HG03575 (cell line): ENCODE measurements at regions not wholly inside any gene's neighbourhood (a gene's known extent, or its start where the extent isn't known, plus 50 kb on each side); places are given as distances from the start of the nearest gene placed in this dataset.

Experiments
- ATAC-seq: cut with Tn5 transposase; IDR thresholded peaks from one replicate; pipeline ENCODE4 v1.9.1; 2021; ENCODE audit not compliant: unreplicated experiment, insufficient number of reproducible peaks, low FRiP score; ENCODE audit errors: extremely low read depth

GRCh38 chr4:156560701-156561100 is 410.9 kb downstream of the PDGFC start:
- no peak for ATAC-seq

- no peak for ATAC-seq
Observed at GRCh38 chr4:156559346-156559745, 412.3 kb downstream of the PDGFC start.

GRCh38 chr4:156558373-156559025 is 413.1 kb downstream of the PDGFC start:
- ATAC-seq: no peak

- ATAC-seq: no peak
Observed at GRCh38 chr4:156557920-156558319, 413.7 kb downstream of the PDGFC start.

GRCh38 chr4:156556336-156556735 is 415.3 kb downstream of the PDGFC start:
- no peak for ATAC-seq

- ATAC-seq: no peak
Observed at GRCh38 chr4:156553659-156554058, 417.9 kb downstream of the PDGFC start.

GRCh38 chr4:156547891-156548290 is 423.7 kb downstream of the PDGFC start:
- ATAC-seq: no peak

GRCh38 chr4:156547439-156547838 is 424.2 kb downstream of the PDGFC start:
- no peak for ATAC-seq

- no peak for ATAC-seq
Observed at GRCh38 chr4:156545003-156545785, 426.4 kb downstream of the PDGFC start.

GRCh38 chr4:156539376-156539775 is 432.2 kb downstream of the PDGFC start:
- ATAC-seq: no peak

GRCh38 chr4:156538651-156539257 is 432.8 kb downstream of the PDGFC start:
- ATAC-seq: no peak

- ATAC-seq: no peak
Observed at GRCh38 chr4:156538210-156538609, 433.4 kb downstream of the PDGFC start.

GRCh38 chr4:156537286-156537685 is 434.3 kb downstream of the PDGFC start:
- no peak for ATAC-seq

GRCh38 chr4:156536661-156537060 is 434.9 kb downstream of the PDGFC start:
- ATAC-seq: no peak

- ATAC-seq: no peak
Observed at GRCh38 chr4:156534205-156534604, 437.4 kb downstream of the PDGFC start.

GRCh38 chr4:156528216-156528615 is 443.4 kb downstream of the PDGFC start:
- ATAC-seq: no peak

- no peak for ATAC-seq
Observed at GRCh38 chr4:156527237-156527993, 444.2 kb downstream of the PDGFC start.

GRCh38 chr4:156523991-156524390 is 447.6 kb downstream of the PDGFC start:
- ATAC-seq: no peak

GRCh38 chr4:156523492-156523891 is 448.1 kb downstream of the PDGFC start:
- no peak for ATAC-seq
